Esophagus squamous epithelium (tissue), 5 donors: ENCODE measurements at regions not wholly inside any gene's neighbourhood (a gene's known extent, or its start where the extent isn't known, plus 50 kb on each side); places are given as distances from the start of the nearest gene placed in this dataset.

ENCODE experiments used
- DNase-seq: peaks from one replicate; lab custom pipeline; 2025; lab: John Stamatoyannopoulos, UW
- H3K27ac ChIP-seq, 4 donors: fragments of 200-600 bp; sonication (generic); one replicate each; pipeline ENCODE4 v1.5.1; 2016 to 2019; ENCODE audit warnings: mild to moderate bottlenecking in 1 of 4
- H3K27me3 ChIP-seq, 4 donors: fragments of 200-600 bp; sonication (generic); 1 replicate in 3 of 4; 2 replicates in 1 of 4; pipeline versions ENCODE4 v1.5.1 to v1.6.0; 2017 to 2021; ENCODE audit warnings: antibody characterized with exemption in 1 of 4
- H3K36me3 ChIP-seq, 3 donors: fragments of 200-600 bp; sonication (generic); one replicate each; pipeline ENCODE4 v1.5.1; 2016 to 2019
- H3K4me1 ChIP-seq, 3 donors: fragments of 200-600 bp; sonication (generic); one replicate each; pipeline ENCODE4 v1.5.1; 2017 to 2019
- H3K4me3 ChIP-seq, 4 donors: fragments of 200-600 bp; sonication (generic); 1 replicate in 3 of 4; 2 replicates in 1 of 4; pipeline ENCODE4 v1.5.1; 2016 to 2019; ENCODE audit warnings: mild to moderate bottlenecking in 2 of 4, moderate library complexity in 1 of 4
- H3K9me3 ChIP-seq, 3 donors: fragments of 200-600 bp; sonication (generic); one replicate each; pipeline ENCODE4 v1.5.1; 2016 to 2019
- CTCF ChIP-seq, 6 experiments: fragments of 450-650 bp in 4 of 6; fragments of 200-600 bp in 2 of 6; sonication (generic) in 2 of 6; IDR thresholded peaks; one replicate each; pipeline ENCODE4 v1.5.1; 2016 to 2019; ENCODE audit warnings: antibody characterized with exemption in 6 of 6, mild to moderate bottlenecking in 4 of 6, moderate library complexity in 4 of 6
- POLR2A ChIP-seq, 4 donors: fragments of 450-650 bp; IDR thresholded peaks; one replicate each; pipeline ENCODE4 v1.6.1; 2017; ENCODE audit warnings: antibody characterized with exemption in 4 of 4, mild to moderate bottlenecking in 4 of 4, moderate library complexity in 3 of 4
- WGBS, 2 donors: methylation state at CpG; one replicate each; pipeline ENCODE4 v1.1.5; 2018; 5-methylcytosine and 5-hydroxymethylcytosine counted together
- intact Hi-C: fragments of 100-400 bp; cut with DNase I; formaldehyde crosslinking; loops from one replicate; pipeline ENCODE4 v1.15.0; 2022
- donor health status: DM: yes; HTN: yes; CAD: no.

GRCh38 chr16:26740771-26741170 is 326.0 kb upstream of the C16orf82 start:
- Histone ChIP-seq H3K4me3 (no peak overlapping the region), H3K9me3 (no peaks in the 10 kb centered on the region), H3K36me3 (no peaks in the 10 kb centered on the region), H3K27me3 (no peaks in the 10 kb centered on the region), H3K4me1 (peaks cover 0 to 28% (median 6%) of the 10 kb centered on the region in 3 donors), H3K27ac (no peak overlapping the region)
- DNase-seq: no peak
- TF ChIP-seq CTCF (IDR thresholded peaks at IDR 0.05): no peak
- TF ChIP-seq POLR2A (IDR thresholded peaks at IDR 0.05): no peak
- intact Hi-C loops: no loop called here
- WGBS, 2 donors: 45 to 57% methylated on average over 1 to 2 of the region's 2 CpGs

DNA sequence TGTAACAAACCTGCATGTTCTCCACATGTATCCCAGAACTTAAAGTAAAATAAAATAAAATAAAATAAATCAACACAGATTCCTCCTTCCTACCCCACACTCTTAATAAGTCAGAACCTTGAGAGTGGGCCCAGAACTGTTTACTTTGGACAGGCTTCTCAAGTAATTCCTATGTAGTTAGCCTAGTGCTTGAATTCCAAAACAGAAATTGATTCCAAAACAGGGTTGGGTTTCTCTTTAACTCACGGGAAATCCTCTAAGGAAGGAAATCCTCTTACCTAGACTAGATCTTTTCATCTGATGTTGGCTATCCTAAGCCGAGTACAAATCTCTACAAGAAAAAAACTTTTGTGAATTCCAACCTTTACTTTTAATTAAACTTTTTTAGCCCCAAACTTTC is 324.7 kb upstream of the C16orf82 start:
- WGBS, 2 donors: 13 to 16% methylated on average over 2 of the region's 2 CpGs
- H3K27me3 ChIP-seq: peaks cover 0 to 3% (median 0%) of the 10 kb centered on the region in 4 donors
- intact Hi-C loops: no loop called here
- no peak for TF ChIP-seq CTCF (IDR thresholded peaks at IDR 0.05)
- no peak for TF ChIP-seq POLR2A (IDR thresholded peaks at IDR 0.05)
- no peaks in the 10 kb centered on the region for H3K36me3 ChIP-seq
- H3K9me3 ChIP-seq: no peaks in the 10 kb centered on the region
- peaks cover 0 to 28% (median 6%) of the 10 kb centered on the region in 3 donors for H3K4me1 ChIP-seq
- peak overlapping the region in 3 of 4 donors; percentile 8 to 48 (median 45) for H3K27ac ChIP-seq
- no peak overlapping the region for H3K4me3 ChIP-seq
- DNase-seq: no peak

- TF ChIP-seq CTCF (IDR thresholded peaks at IDR 0.05) (no peak), POLR2A (IDR thresholded peaks at IDR 0.05) (no peak)
- Histone ChIP-seq H3K9me3 (no peaks in the 10 kb centered on the region), H3K36me3 (no peaks in the 10 kb centered on the region), H3K27me3 (peaks cover 0 to 10% (median 0%) of the 10 kb centered on the region in 4 donors), H3K4me3 (no peak overlapping the region), H3K27ac (no peak overlapping the region), H3K4me1 (peaks cover 0 to 28% (median 6%) of the 10 kb centered on the region in 3 donors)
- no peak for DNase-seq
- intact Hi-C loops: no loop called here
- WGBS, 2 donors: 54 to 60% methylated on average over 5 of the region's 5 CpGs
Observed at GRCh38 chr16:26744430-26744829, 322.3 kb upstream of the C16orf82 start.

DNA sequence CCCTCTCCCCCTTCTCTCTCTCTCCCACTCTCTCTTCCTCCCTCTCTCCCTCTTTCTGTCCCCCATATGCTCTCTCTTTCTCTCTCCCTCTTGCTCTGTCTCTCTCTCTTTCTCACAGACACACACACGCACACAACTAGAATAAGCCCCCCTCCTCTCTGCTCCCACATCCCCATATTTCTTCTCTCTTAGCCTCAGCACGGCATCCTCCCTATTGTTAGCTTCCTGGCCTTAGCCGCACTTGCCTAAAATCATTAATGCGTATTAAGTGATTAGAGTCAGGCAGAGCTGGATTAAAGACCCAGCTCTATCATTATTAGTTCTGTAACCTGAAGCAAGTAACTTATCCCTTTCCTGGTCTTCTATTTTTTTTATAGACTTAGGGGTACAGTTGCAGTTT is 319.0 kb upstream of the C16orf82 start:
- H3K4me3 ChIP-seq: no peak overlapping the region
- no peaks in the 10 kb centered on the region for H3K36me3 ChIP-seq
- WGBS, 2 donors: 62 to 74% methylated on average over 4 of the region's 4 CpGs
- no peak overlapping the region for H3K27ac ChIP-seq
- peaks cover 0 to 6% (median under 1%) of the 10 kb centered on the region in 3 donors for H3K4me1 ChIP-seq
- H3K27me3 ChIP-seq: peaks cover 0 to 10% (median 0%) of the 10 kb centered on the region in 4 donors
- no peaks in the 10 kb centered on the region for H3K9me3 ChIP-seq
- DNase-seq: no peak
- TF ChIP-seq CTCF (IDR thresholded peaks at IDR 0.05): no peak
- TF ChIP-seq POLR2A (IDR thresholded peaks at IDR 0.05): no peak
- intact Hi-C loops: no loop called here

DNA sequence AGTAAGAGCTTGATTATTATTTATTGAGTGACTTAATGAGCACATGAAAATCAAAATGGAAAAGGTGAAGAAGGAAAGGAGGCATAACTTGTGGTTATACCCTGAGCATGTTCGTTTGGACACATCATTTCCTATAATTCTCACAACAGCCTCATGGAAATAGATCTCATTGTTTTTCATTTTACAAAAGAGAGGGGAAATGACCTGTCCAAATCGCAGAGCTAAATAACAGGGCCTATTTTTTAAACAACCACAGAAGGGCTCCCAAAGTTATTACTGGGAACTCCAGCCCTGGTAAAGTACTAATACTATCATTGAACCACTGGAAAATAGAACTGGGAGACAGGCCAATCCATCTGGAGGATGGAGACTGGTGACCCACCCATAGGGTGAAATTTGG is 317.7 kb upstream of the C16orf82 start:
- intact Hi-C loops: no loop called here
- 26 to 38% methylated on average over 2 of the region's 2 CpGs for WGBS, 2 donors
- H3K4me3 ChIP-seq: no peak overlapping the region
- no peak for TF ChIP-seq CTCF (IDR thresholded peaks at IDR 0.05)
- TF ChIP-seq POLR2A (IDR thresholded peaks at IDR 0.05): no peak
- DNase-seq: no peak
- no peaks in the 10 kb centered on the region for H3K36me3 ChIP-seq
- H3K27ac ChIP-seq: no peak overlapping the region
- H3K9me3 ChIP-seq: no peaks in the 10 kb centered on the region
- peaks cover 0 to 10% (median 0%) of the 10 kb centered on the region in 4 donors for H3K27me3 ChIP-seq
- H3K4me1 ChIP-seq: no peaks in the 10 kb centered on the region
